ENCODE measurements at regions not wholly inside any gene's neighbourhood (a gene's known extent, or its start where the extent isn't known, plus 50 kb on each side); places are given as distances from the start of the nearest gene placed in this dataset.

DNA sequence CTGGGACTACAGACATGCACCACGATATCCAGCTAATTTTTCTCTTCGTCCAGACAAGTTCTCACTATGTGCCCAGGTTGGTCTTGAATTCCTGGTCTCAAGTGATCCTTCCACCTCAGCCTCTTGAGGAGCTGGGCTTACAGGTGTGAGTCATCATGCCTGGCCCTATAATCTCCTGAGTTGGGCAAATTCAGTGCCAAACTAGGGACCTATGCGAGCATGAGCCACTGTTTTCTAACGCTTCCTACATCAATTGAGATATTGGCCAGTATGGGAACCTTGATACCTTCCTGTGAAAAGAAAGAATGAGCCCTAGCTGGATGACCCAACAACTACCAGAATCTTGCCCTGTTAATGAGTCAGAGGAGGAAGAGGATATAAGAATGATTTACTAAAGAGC is 585.2 kb downstream of the C12orf50 start:
- H3K27ac ChIP-seq, result no peak overlapping the region
- no peaks in the 10 kb centered on the region for H3K9me3 ChIP-seq
- H3K4me3 ChIP-seq, result no peak overlapping the region
- no peaks in the 10 kb centered on the region for H3K4me1 ChIP-seq
- H3K36me3 ChIP-seq, result no peaks in the 10 kb centered on the region
- no peaks in the 10 kb centered on the region for H3K27me3 ChIP-seq
- intact Hi-C loops (cut with DNase I), result no loop called here
- TF ChIP-seq, protein P1, sequence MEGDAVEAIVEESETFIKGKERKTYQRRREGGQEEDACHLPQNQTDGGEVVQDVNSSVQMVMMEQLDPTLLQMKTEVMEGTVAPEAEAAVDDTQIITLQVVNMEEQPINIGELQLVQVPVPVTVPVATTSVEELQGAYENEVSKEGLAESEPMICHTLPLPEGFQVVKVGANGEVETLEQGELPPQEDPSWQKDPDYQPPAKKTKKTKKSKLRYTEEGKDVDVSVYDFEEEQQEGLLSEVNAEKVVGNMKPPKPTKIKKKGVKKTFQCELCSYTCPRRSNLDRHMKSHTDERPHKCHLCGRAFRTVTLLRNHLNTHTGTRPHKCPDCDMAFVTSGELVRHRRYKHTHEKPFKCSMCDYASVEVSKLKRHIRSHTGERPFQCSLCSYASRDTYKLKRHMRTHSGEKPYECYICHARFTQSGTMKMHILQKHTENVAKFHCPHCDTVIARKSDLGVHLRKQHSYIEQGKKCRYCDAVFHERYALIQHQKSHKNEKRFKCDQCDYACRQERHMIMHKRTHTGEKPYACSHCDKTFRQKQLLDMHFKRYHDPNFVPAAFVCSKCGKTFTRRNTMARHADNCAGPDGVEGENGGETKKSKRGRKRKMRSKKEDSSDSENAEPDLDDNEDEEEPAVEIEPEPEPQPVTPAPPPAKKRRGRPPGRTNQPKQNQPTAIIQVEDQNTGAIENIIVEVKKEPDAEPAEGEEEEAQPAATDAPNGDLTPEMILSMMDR (IDR thresholded peaks at IDR 0.05), result no peak
- no peak for TF ChIP-seq EP300 (IDR thresholded peaks at IDR 0.05)
- TF ChIP-seq POLR2A (IDR thresholded peaks at IDR 0.05), result no peak
- TF ChIP-seq POLR2AphosphoS5 (IDR thresholded peaks at IDR 0.05), result no peak
- no peak for DNase-seq
- WGBS, 2 donors, result 95 to 96% methylated on average over 4 of the region's 4 CpGs

DNA sequence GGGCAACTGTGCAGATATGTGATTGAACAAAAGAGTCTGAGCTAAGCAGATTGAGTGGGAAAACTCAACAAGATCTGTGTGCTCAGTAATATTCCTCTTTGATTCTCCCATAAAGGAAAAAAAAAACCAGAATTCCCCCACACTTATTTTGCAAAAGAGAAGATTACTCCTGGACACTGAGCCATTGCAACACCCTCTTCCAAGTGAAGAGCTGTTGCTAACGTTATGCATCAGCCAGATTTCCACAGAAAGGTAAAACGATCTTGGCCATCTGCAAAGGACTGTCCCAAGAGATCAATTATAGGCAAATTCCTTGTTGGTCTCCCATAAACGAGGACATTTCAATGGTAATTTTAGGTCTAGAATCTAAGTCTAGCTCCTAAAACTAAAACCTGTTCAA is 587.7 kb downstream of the C12orf50 start:
- H3K27ac ChIP-seq, result no peak overlapping the region
- WGBS, 2 donors, result 73 to 84% methylated on average over 3 of the region's 3 CpGs
- H3K27me3 ChIP-seq, result no peaks in the 10 kb centered on the region
- TF ChIP-seq, protein P1 (IDR thresholded peaks at IDR 0.05), result no peak
- no peak for TF ChIP-seq POLR2A (IDR thresholded peaks at IDR 0.05)
- no peak for TF ChIP-seq POLR2AphosphoS5 (IDR thresholded peaks at IDR 0.05)
- no peak for TF ChIP-seq EP300 (IDR thresholded peaks at IDR 0.05)
- no peaks in the 10 kb centered on the region for H3K4me1 ChIP-seq
- no peak overlapping the region for H3K4me3 ChIP-seq
- H3K9me3 ChIP-seq, result no peaks in the 10 kb centered on the region
- no peaks in the 10 kb centered on the region for H3K36me3 ChIP-seq
- no peak for DNase-seq
- intact Hi-C loops (cut with DNase I), result no loop called here

DNA sequence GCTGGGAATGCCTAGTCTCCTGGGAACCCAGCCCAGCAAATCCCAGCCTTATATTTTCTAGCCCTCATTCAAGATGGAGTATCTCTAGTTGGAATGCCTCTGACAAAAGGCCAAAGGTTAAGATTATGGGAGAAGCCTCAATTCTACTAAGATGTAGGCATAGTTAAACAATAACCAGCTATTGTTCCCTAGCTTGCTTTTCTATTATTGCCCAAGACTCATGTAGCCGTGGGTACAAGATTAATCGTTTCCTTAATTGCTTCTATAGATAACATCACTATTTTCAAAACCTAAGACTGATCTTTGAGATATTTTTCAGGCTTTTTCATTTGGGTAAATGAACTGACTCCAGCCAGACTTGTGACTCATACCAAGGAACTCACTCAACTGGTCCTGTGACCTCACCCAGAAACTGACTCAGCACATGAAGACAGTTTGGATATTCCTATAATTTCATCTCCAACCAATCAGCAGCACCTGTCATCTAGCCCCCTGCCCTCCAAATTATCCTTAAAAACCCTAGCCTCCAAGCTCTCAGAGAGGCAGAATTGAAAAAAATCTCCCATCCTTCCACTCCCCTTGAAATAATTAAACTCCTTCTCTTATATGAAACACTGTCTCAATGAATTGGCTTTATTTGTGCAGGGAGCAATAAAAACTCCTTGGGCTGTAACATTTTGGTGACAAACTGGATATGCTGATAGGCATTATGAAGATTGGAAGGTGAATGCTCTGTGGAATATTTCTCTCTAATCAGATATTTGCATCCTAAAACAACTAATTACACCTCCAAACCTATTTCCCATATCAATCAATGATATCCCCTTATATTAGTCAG is 589.0 kb downstream of the C12orf50 start:
- no peaks in the 10 kb centered on the region for H3K36me3 ChIP-seq
- H3K27ac ChIP-seq, result no peak overlapping the region
- no peaks in the 10 kb centered on the region for H3K27me3 ChIP-seq
- 5 to 15% methylated on average over 2 of the region's 2 CpGs for WGBS, 2 donors
- DNase-seq, result no peak
- no peaks in the 10 kb centered on the region for H3K4me1 ChIP-seq
- TF ChIP-seq, protein P1 (IDR thresholded peaks at IDR 0.05), result no peak
- TF ChIP-seq EP300 (IDR thresholded peaks at IDR 0.05) (no peak), POLR2AphosphoS5 (IDR thresholded peaks at IDR 0.05) (no peak), POLR2A (IDR thresholded peaks at IDR 0.05) (no peak)
- intact Hi-C loops (cut with DNase I), result no loop called here
- H3K4me3 ChIP-seq, result no peak overlapping the region
- no peaks in the 10 kb centered on the region for H3K9me3 ChIP-seq

DNA sequence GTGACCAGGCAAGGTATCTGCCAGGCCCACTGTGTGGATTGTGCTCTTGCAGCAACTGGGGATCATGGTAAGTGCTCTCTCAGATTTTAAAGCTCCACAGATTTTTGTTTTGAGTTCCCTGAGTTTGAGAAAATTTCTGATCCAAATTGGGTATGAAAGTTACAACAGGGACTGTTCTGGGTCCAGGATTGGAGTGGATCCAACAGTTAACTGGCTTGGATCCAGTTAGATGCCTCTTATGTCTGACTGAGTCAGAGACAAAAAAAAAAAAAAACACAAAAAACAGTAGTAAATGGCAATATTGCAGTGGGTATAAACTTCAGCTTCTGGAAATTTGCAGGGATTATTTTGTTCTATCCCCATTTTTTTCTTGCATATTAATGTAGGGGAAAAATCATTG is 598.8 kb downstream of the C12orf50 start:
- H3K4me1 ChIP-seq, result peaks cover 0 to 7% (median 0%) of the 10 kb centered on the region in 4 donors
- H3K27me3 ChIP-seq, result no peaks in the 10 kb centered on the region
- H3K4me3 ChIP-seq, result no peak overlapping the region
- intact Hi-C loops (cut with DNase I), result no loop called here
- H3K9me3 ChIP-seq, result peaks cover 0 to 4% (median 0%) of the 10 kb centered on the region in 4 donors
- TF ChIP-seq EP300 (IDR thresholded peaks at IDR 0.05), result no peak
- TF ChIP-seq POLR2AphosphoS5 (IDR thresholded peaks at IDR 0.05), result no peak
- no peak for TF ChIP-seq POLR2A (IDR thresholded peaks at IDR 0.05)
- TF ChIP-seq, protein P1 (IDR thresholded peaks at IDR 0.05), result no peak
- H3K36me3 ChIP-seq, result no peaks in the 10 kb centered on the region
- no peak overlapping the region for H3K27ac ChIP-seq
- no peak for DNase-seq
